MM.1S (cell line): ENCODE measurements at regions not wholly inside any gene's neighbourhood (a gene's known extent, or its start where the extent isn't known, plus 50 kb on each side); places are given as distances from the start of the nearest gene placed in this dataset.

ENCODE experiments used
- DNase-seq: peaks from one replicate; pipeline ENCODE4 v3.0.0-alpha.2; 2015
- H2AFZ ChIP-seq: fragments of 300-600 bp; sonication (generic); 2 replicates; pipeline ENCODE4 v1.6.0; 2016; ENCODE audit warnings: antibody characterized with exemption, low read length
- H3F3A ChIP-seq: fragments of 300-600 bp; sonication (generic); 2 replicates; pipeline ENCODE4 v1.6.1; 2016; ENCODE audit warnings: mild to moderate bottlenecking, antibody characterized with exemption, low read length, moderate library complexity, mixed read lengths; ENCODE audit not compliant: insufficient read depth
- H3K27ac ChIP-seq: fragments of 300-600 bp; sonication (generic); 2 replicates; pipeline ENCODE4 v1.5.1; 2016; ENCODE audit warnings: mild to moderate bottlenecking, low read length
- H3K27me3 ChIP-seq: fragments of 300-600 bp; sonication (generic); replicated peaks from 2 replicates; pipeline ENCODE4 v1.6.0; 2016; ENCODE audit warnings: low read length; ENCODE audit not compliant: insufficient read depth
- H3K36me3 ChIP-seq: fragments of 300-600 bp; sonication (generic); replicated peaks from 2 replicates; pipeline ENCODE4 v1.6.1; 2016; ENCODE audit warnings: mild to moderate bottlenecking, low read length, mixed read lengths; ENCODE audit not compliant: insufficient read depth
- H3K4me1 ChIP-seq: fragments of 300-600 bp; sonication (generic); 2 replicates; pipeline ENCODE4 v1.6.1; 2016; ENCODE audit warnings: low read length, mixed read lengths
- H3K4me2 ChIP-seq: fragments of 300-600 bp; sonication (generic); 2 replicates; pipeline ENCODE4 v1.6.0; 2016; ENCODE audit warnings: low read depth, low read length
- H3K4me3 ChIP-seq: fragments of 300-600 bp; sonication (generic); 2 replicates; pipeline ENCODE4 v1.5.1; 2016; ENCODE audit warnings: low read length, mixed read lengths
- H3K79me2 ChIP-seq: fragments of 300-600 bp; sonication (generic); 2 replicates; pipeline ENCODE4 v1.6.1; 2016; ENCODE audit warnings: mixed run types, low read length, mixed read lengths
- H3K9ac ChIP-seq: fragments of 300-600 bp; sonication (generic); 2 replicates; pipeline ENCODE4 v1.6.1; 2016; ENCODE audit warnings: low read length, mixed read lengths
- H3K9me2 ChIP-seq: fragments of 300-600 bp; sonication (generic); replicated peaks from 2 replicates; pipeline ENCODE4 v1.6.1; 2016; ENCODE audit warnings: mild to moderate bottlenecking, low read length, mixed read lengths; ENCODE audit not compliant: insufficient read depth
- H3K9me3 ChIP-seq: fragments of 300-600 bp; sonication (generic); replicated peaks from 2 replicates; pipeline ENCODE4 v1.6.1; 2016; ENCODE audit warnings: mild to moderate bottlenecking, low read length, mixed read lengths; ENCODE audit not compliant: insufficient read depth
- H4K20me1 ChIP-seq: fragments of 300-600 bp; sonication (generic); 2 replicates; pipeline ENCODE4 v1.6.1; 2016; ENCODE audit warnings: mild to moderate bottlenecking, low read length, moderate library complexity, mixed read lengths; ENCODE audit not compliant: insufficient read depth
- EZH2 ChIP-seq: fragments of 300-600 bp; sonication (generic); optimal IDR thresholded peaks from 2 replicates; pipeline ENCODE3; 2017; ENCODE audit warnings: low read depth, mild to moderate bottlenecking, antibody characterized with exemption, low read length, mixed read lengths
- EZH2phosphoT487 ChIP-seq: fragments of 300-600 bp; sonication (generic); IDR thresholded peaks from 2 replicates; pipeline ENCODE4 v1.6.1; 2018; ENCODE audit warnings: antibody characterized with exemption, low read length
- TF ChIP-seq, protein P1 (sequence below): fragments of 300-600 bp; sonication (generic); IDR thresholded peaks from 2 replicates; pipeline ENCODE4 v1.5.1; 2016; ENCODE audit warnings: antibody characterized with exemption, low read length, mixed read lengths

DNA sequence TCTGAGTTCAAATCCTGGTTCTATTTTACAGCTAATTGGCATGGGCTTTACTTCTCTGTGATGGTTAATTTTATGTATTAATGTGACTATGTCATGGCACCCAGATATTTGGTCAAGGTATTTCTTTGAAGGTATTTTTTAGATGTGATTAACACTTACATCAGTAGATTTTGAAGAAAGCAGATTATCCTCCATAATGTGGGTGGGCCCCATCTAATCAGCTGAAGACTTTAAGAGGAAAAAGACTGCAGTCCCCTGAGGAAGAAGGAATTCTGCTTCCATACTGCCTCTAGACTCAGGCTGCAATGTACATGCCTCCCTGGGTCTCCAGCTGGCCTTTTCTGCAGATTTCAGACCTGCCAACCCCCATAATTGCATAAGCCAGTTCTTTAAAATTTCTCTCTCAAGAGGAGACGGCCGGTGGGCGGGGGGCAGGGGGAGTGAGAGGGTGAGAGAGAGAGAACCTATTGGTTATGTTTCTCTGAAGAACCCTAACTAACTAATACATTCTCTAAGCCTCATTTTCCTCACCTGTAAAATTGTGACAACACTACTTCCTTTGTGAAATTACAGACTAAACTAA, 338.2 kb upstream of the PRDM1 start:
- DNase-seq = no peak
- Histone ChIP-seq H3K4me2 (no peak overlapping the region), H3K36me3 (no peaks in the 10 kb centered on the region), H3K4me1 (0 out of 2 replicates have a peak, but pooled peaks cover 2% of the 10 kb centered on the region), H3K27ac (no peak overlapping the region), H3K9ac (no peak overlapping the region), H3K4me3 (no peak overlapping the region), H2AFZ (no peak overlapping the region), H4K20me1 (no peaks in the 10 kb centered on the region), H3K9me2 (no peaks in the 10 kb centered on the region), H3K27me3 (no peaks in the 10 kb centered on the region), H3F3A (no peaks in the 10 kb centered on the region), H3K9me3 (no peaks in the 10 kb centered on the region), H3K79me2 (no peaks in the 10 kb centered on the region)
- TF ChIP-seq EZH2 (no peak), EZH2phosphoT487 (no peak)
- TF ChIP-seq, protein P1, sequence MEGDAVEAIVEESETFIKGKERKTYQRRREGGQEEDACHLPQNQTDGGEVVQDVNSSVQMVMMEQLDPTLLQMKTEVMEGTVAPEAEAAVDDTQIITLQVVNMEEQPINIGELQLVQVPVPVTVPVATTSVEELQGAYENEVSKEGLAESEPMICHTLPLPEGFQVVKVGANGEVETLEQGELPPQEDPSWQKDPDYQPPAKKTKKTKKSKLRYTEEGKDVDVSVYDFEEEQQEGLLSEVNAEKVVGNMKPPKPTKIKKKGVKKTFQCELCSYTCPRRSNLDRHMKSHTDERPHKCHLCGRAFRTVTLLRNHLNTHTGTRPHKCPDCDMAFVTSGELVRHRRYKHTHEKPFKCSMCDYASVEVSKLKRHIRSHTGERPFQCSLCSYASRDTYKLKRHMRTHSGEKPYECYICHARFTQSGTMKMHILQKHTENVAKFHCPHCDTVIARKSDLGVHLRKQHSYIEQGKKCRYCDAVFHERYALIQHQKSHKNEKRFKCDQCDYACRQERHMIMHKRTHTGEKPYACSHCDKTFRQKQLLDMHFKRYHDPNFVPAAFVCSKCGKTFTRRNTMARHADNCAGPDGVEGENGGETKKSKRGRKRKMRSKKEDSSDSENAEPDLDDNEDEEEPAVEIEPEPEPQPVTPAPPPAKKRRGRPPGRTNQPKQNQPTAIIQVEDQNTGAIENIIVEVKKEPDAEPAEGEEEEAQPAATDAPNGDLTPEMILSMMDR = no peak

DNA sequence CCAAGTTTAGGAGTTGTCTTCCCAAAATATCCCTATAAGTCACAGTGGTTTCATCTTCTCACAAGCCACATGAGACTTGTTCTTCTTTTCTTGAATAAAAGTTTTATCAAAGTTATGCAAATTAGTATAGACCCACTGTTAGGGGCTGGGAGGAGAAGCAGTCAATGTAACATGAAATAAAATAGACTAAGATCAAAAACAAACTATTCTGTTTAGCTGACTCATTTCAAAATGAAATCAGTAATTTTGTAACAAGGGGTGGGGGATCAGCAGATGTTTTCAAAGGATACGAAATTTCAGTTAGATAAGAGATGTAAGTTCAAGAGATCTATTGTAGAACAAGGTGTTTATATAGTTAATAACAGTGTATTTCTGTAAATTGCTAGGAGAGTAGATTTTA, 339.6 kb upstream of the PRDM1 start:
- no peaks in the 10 kb centered on the region for H3K9me3 ChIP-seq

DNA sequence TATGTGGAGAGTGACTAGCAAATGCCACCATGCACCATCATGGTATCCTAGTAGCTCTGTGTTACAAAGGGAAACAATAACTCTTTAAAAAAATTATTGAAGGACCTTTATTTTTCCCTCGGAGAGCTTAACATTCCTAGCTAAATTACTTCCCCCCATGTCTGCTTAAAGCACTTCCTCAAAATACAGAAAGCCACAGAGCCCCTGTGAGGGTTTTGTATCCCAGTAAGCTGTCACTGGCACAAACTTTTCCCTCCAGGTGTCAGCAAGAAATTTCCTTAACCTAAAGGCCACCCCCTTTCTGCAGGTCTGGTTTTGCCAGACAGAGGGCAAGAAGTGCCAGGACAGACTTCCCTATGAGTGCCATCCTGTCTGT, 340.0 kb upstream of the PRDM1 start:
- no peaks in the 10 kb centered on the region for H3F3A ChIP-seq
- no peaks in the 10 kb centered on the region for H3K36me3 ChIP-seq
- H3K27me3 ChIP-seq = no peaks in the 10 kb centered on the region
- H3K4me2 ChIP-seq = no peak overlapping the region
- DNase-seq = no peak
- H3K9me2 ChIP-seq = no peaks in the 10 kb centered on the region
- no peaks in the 10 kb centered on the region for H3K9me3 ChIP-seq
- H4K20me1 ChIP-seq = no peaks in the 10 kb centered on the region
- H2AFZ ChIP-seq = no peak overlapping the region
- no peak overlapping the region for H3K27ac ChIP-seq
- H3K4me3 ChIP-seq = no peak overlapping the region
- no peak overlapping the region for H3K9ac ChIP-seq
- no peak for TF ChIP-seq EZH2
- no peak for TF ChIP-seq EZH2phosphoT487
- TF ChIP-seq, protein P1 = no peak
- 0 out of 2 replicates have a peak, but pooled peaks cover 5% of the 10 kb centered on the region for H3K4me1 ChIP-seq
- no peaks in the 10 kb centered on the region for H3K79me2 ChIP-seq

More for the DNA sequence above, 339.6 kb upstream of the PRDM1 start:
- no peaks in the 10 kb centered on the region for H3K9me2 ChIP-seq
- 0 out of 2 replicates have a peak, but pooled peaks cover 2% of the 10 kb centered on the region for H3K4me1 ChIP-seq
- H4K20me1 ChIP-seq = no peaks in the 10 kb centered on the region
- no peak overlapping the region for H3K27ac ChIP-seq
- H3K4me3 ChIP-seq = no peak overlapping the region
- H3K9ac ChIP-seq = no peak overlapping the region
- no peaks in the 10 kb centered on the region for H3F3A ChIP-seq
- TF ChIP-seq EZH2phosphoT487 (no peak), EZH2 (no peak)
- TF ChIP-seq, protein P1 = no peak
- DNase-seq = no peak
- H3K79me2 ChIP-seq = no peaks in the 10 kb centered on the region
- no peaks in the 10 kb centered on the region for H3K36me3 ChIP-seq
- H3K4me2 ChIP-seq = no peak overlapping the region
- no peak overlapping the region for H2AFZ ChIP-seq
- H3K27me3 ChIP-seq = no peaks in the 10 kb centered on the region
